Left ventricle myocardium inferior (tissue), 1 donor: ENCODE measurements at regions not wholly inside any gene's neighbourhood (a gene's known extent, or its start where the extent isn't known, plus 50 kb on each side); places are given as distances from the start of the nearest gene placed in this dataset.

Source experiments
- DNase-seq: peaks from one replicate; pipeline ENCODE4 v3.0.0-alpha.2; 2020
- H3K27ac ChIP-seq: fragments of 200-600 bp; replicated peaks from 2 replicates; pipeline ENCODE4 v1.8.0; 2021
- H3K27me3 ChIP-seq: fragments of 200-600 bp; 2 replicates; pipeline ENCODE4 v1.8.0; 2021; ENCODE audit warnings: low read depth
- H3K36me3 ChIP-seq: fragments of 200-600 bp; 2 replicates; pipeline ENCODE4 v1.8.0; 2021
- H3K4me1 ChIP-seq: fragments of 200-600 bp; 2 replicates; pipeline ENCODE4 v1.8.0; 2021
- H3K4me3 ChIP-seq: fragments of 200-600 bp; 2 replicates; pipeline ENCODE4 v1.8.0; 2021; ENCODE audit warnings: mild to moderate bottlenecking, moderate library complexity
- H3K9me3 ChIP-seq: fragments of 200-600 bp; replicated peaks from 2 replicates; pipeline ENCODE4 v1.8.0; 2021
- CTCF ChIP-seq: fragments of 200-600 bp; IDR thresholded peaks from 2 replicates; pipeline ENCODE4 v1.8.0; 2021; ENCODE audit warnings: antibody characterized with exemption, mild to moderate bottlenecking, borderline replicate concordance
- intact Hi-C: fragments of 100-400 bp; cut with micrococcal nuclease; formaldehyde crosslinking; loops from one replicate; pipeline ENCODE4 v1.11.0; 2022
- donor health status: DM: no; HTN: yes; CAD: no; lungs with severe emphysema.

GRCh38 chr3:29169451-29169850 is 111.4 kb upstream of the RBMS3 start:
- Histone ChIP-seq H3K27ac (no peak overlapping the region), H3K27me3 (no peaks in the 10 kb centered on the region), H3K36me3 (no peaks in the 10 kb centered on the region), H3K4me3 (no peak overlapping the region), H3K4me1 (peaks cover 34% of the 10 kb centered on the region), H3K9me3 (no peaks in the 10 kb centered on the region)
- intact Hi-C loops: no loop called here
- peak; percentile 14 for DNase-seq
- no peak for TF ChIP-seq CTCF

GRCh38 chr3:29171043-29171990 is 109.6 kb upstream of the RBMS3 start:
- no peaks in the 10 kb centered on the region for H3K9me3 ChIP-seq
- intact Hi-C loops: no loop called here
- H3K27ac ChIP-seq: peak overlapping the region; percentile 83
- DNase-seq: no peak
- no peak overlapping the region for H3K4me3 ChIP-seq
- no peaks in the 10 kb centered on the region for H3K36me3 ChIP-seq
- no peaks in the 10 kb centered on the region for H3K27me3 ChIP-seq
- TF ChIP-seq CTCF: no peak
- H3K4me1 ChIP-seq: peaks cover 39% of the 10 kb centered on the region

- H3K27ac ChIP-seq: no peak overlapping the region
- DNase-seq: no peak
- intact Hi-C loops: no loop called here
Measured at GRCh38 chr3:29176501-29176900, 104.4 kb upstream of the RBMS3 start.

GRCh38 chr3:29178809-29179793 is 101.8 kb upstream of the RBMS3 start:
- no peak for TF ChIP-seq CTCF
- H3K27me3 ChIP-seq: no peaks in the 10 kb centered on the region
- DNase-seq: no peak
- H3K9me3 ChIP-seq: no peaks in the 10 kb centered on the region
- H3K36me3 ChIP-seq: no peaks in the 10 kb centered on the region
- intact Hi-C loops: no loop called here
- no peak overlapping the region for H3K4me3 ChIP-seq
- peaks cover 51% of the 10 kb centered on the region for H3K4me1 ChIP-seq
- peak overlapping the region; percentile 39 for H3K27ac ChIP-seq

More at GRCh38 chr3:29176501-29176900, 104.4 kb upstream of the RBMS3 start:
- H3K4me3 ChIP-seq: no peak overlapping the region
- no peak for TF ChIP-seq CTCF
- H3K9me3 ChIP-seq: no peaks in the 10 kb centered on the region
- H3K4me1 ChIP-seq: peaks cover 35% of the 10 kb centered on the region
- H3K36me3 ChIP-seq: no peaks in the 10 kb centered on the region
- H3K27me3 ChIP-seq: no peaks in the 10 kb centered on the region

GRCh38 chr3:29181149-29181780 is 99.6 kb upstream of the RBMS3 start:
- no peaks in the 10 kb centered on the region for H3K36me3 ChIP-seq
- TF ChIP-seq CTCF: no peak
- no peaks in the 10 kb centered on the region for H3K27me3 ChIP-seq
- no peak overlapping the region for H3K27ac ChIP-seq
- H3K9me3 ChIP-seq: no peaks in the 10 kb centered on the region
- peaks cover 47% of the 10 kb centered on the region for H3K4me1 ChIP-seq
- DNase-seq: no peak
- H3K4me3 ChIP-seq: no peak overlapping the region
- intact Hi-C loops: no loop called here
